ENCODE measurements at regions not wholly inside any gene's neighbourhood (a gene's known extent, or its start where the extent isn't known, plus 50 kb on each side); places are given as distances from the start of the nearest gene placed in this dataset.

GRCh38 chr9:1414711-1415131 is 364.6 kb downstream of the DMRT2 start:
- TF ChIP-seq CTCF (IDR thresholded peaks at IDR 0.05; ENCODE audit: low read depth, low read length) (no peak), POLR2A (IDR thresholded peaks at IDR 0.05; ENCODE audit: extremely low read depth, insufficient read length) (no peak), MAX (IDR thresholded peaks at IDR 0.05; ENCODE audit: low read depth, low read length) (no peak), MYC (IDR thresholded peaks at IDR 0.05; ENCODE audit: low read depth, low read length) (no peak)

Measured in NB4 (cell line).